Testis (tissue), 2 donors: ENCODE measurements at regions not wholly inside any gene's neighbourhood (a gene's known extent, or its start where the extent isn't known, plus 50 kb on each side); places are given as distances from the start of the nearest gene placed in this dataset.

Experiments used
- CTCF ChIP-seq, 3 experiments: fragments of 450-650 bp in 2 of 3; fragments of 200-600 bp in 1 of 3; sonication (generic) in 1 of 3; IDR thresholded peaks; one replicate each; pipeline ENCODE4 v1.5.1; 2016 to 2019; ENCODE audit warnings: antibody characterized with exemption in 3 of 3, mild to moderate bottlenecking in 2 of 3, moderate library complexity in 1 of 3
- POLR2A ChIP-seq: fragments of 450-650 bp; IDR thresholded peaks from one replicate; pipeline ENCODE4 v1.6.1; 2017; ENCODE audit warnings: antibody characterized with exemption, mild to moderate bottlenecking, moderate library complexity

GRCh38 chr6:9458424-9458823 is 956.5 kb downstream of the TFAP2A start:
- TF ChIP-seq POLR2A: no peak
- TF ChIP-seq CTCF (IDR thresholded peaks at IDR 0.05): no peak
